VCaP (cell line): ENCODE measurements at regions not wholly inside any gene's neighbourhood (a gene's known extent, or its start where the extent isn't known, plus 50 kb on each side); places are given as distances from the start of the nearest gene placed in this dataset.
A peak's percentile ranks its signal among the peaks of the same experiment; 100 is the strongest.

ENCODE experiments used
- H3K27ac ChIP-seq: fragments of 450-650 bp; 2 replicates; pipeline ENCODE4 v1.5.1; 2017
- CTCF ChIP-seq: fragments of 450-650 bp; conservative IDR thresholded peaks from 2 replicates; pipeline ENCODE4 v1.5.1; 2017; ENCODE audit warnings: mild to moderate bottlenecking, moderate library complexity

DNA sequence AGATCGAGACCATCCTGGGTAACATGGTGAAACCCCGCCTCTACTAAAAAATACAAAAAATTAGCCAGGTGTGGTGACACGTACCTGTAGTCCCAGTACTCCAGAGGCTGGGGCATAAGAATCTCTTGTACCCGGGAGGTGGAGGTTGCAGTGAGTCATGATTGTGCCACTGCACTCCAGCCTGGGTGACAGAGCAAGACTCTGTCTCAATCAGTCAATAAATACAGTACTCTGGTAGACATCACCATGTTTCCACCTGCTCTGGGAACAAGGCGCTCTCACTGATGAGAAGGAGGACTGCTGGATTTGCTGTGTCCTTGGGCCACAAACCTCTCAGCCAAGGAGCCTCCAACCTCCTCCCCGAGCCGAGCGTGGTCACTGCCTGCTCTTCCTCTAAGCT is 154.2 kb upstream of the ZNF236 start:
- TF ChIP-seq CTCF: no peak

GRCh38 chr18:76667603-76668002 is 154.8 kb upstream of the ZNF236 start:
- TF ChIP-seq CTCF: no peak
- no peak overlapping the region for H3K27ac ChIP-seq

More for the DNA sequence above, 154.2 kb upstream of the ZNF236 start:
- H3K27ac ChIP-seq: no peak overlapping the region

DNA sequence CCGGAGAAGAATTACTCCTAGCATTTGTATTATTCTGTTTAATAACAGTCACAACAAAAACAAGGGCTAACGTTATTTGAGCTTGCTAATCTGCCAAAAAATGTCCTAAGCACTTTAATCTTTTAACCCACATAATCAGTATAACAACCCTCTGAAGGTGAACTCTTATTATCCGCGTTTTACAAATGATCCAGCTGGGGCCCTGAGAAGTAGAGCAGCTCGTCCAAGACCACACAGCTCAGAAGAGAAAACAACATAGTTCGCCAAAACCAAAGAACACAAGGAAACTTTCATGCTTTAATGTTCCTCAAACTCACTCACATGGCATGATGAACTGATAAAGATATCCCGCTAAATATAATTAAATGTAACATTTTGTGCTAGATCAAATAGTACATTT is 159.7 kb upstream of the ZNF236 start:
- no peak overlapping the region for H3K27ac ChIP-seq
- TF ChIP-seq CTCF: no peak

- no peak overlapping the region for H3K27ac ChIP-seq
- TF ChIP-seq CTCF: no peak
Observed at GRCh38 chr18:76660571-76661192, 161.7 kb upstream of the ZNF236 start.

DNA sequence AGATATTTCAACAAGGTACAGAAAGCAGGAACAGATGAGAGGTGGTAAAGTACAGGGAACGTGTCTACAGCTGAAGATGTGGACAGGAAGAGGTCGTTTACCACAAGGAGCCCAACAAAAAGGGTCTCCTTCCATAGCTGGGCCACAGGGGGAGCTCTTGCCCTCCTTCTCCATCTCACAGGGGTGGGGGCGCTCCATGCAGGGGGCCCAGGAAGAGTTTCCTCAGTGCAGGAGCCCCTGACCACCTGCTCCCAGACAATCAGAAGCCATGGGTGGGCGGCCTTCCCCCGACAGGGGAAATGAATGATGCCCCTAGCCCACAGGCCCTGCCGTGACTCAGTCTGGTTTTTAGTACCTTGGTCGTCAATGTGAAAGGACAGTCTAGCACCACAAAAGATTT is 163.6 kb upstream of the ZNF516 start:
- TF ChIP-seq CTCF: peak; percentile 8; the same call in 1 of the 2 replicates
- H3K27ac ChIP-seq: no peak overlapping the region

- TF ChIP-seq CTCF: no peak
Observed at GRCh38 chr18:76657911-76658470, 162.9 kb upstream of the ZNF516 start.

GRCh38 chr18:76656925-76657827 is 162.1 kb upstream of the ZNF516 start:
- H3K27ac ChIP-seq: no peak overlapping the region
- TF ChIP-seq CTCF: no peak

More at GRCh38 chr18:76657911-76658470, 162.9 kb upstream of the ZNF516 start:
- no peak overlapping the region for H3K27ac ChIP-seq
